GM12878 (cell line): ENCODE measurements at regions not wholly inside any gene's neighbourhood (a gene's known extent, or its start where the extent isn't known, plus 50 kb on each side); places are given as distances from the start of the nearest gene placed in this dataset.

Source experiments
- ATAC-seq: fragments of 200-7000 bp; cut with Tn5 transposase; 3 replicates; pipeline ENCODE4 v1.9.1; 2020; ENCODE audit warnings: mild to moderate bottlenecking, moderate library complexity
- BruUV-seq: library from RNA; stranded (reverse); fragments of 400-500 nt; replicated peaks from 2 replicates; lab custom pipeline; 2021; lab: Mats Ljungman, UMichigan
- CTCF ChIA-PET: fragments of 300-600 bp; sonication (Branson Sonifier 250); formaldehyde crosslinking; extraction: SDS; loops from one replicate; lab custom pipeline; 2021; ENCODE audit warnings: inconsistent platforms; lab: Yijun Ruan, JAX
- POLR2A ChIA-PET: fragments of 350-600 bp; formaldehyde crosslinking; extraction: SDS; loops from one replicate; lab custom pipeline; 2021; ENCODE audit warnings: inconsistent platforms; lab: Charles Lee
- RAD21 ChIA-PET: fragments of 300-600 bp; sonication (Branson Sonifier 250); formaldehyde crosslinking; loops from one replicate; lab custom pipeline; 2023; ENCODE audit warnings: antibody characterized with exemption; ENCODE audit not compliant: unreplicated experiment; lab: Charles Lee
- SMC1A ChIA-PET: fragments of 300-600 bp; sonication (Branson Sonifier 250); formaldehyde crosslinking; loops from one replicate; lab custom pipeline; 2023; ENCODE audit not compliant: unreplicated experiment, uncharacterized antibody; lab: Charles Lee
- DNase-seq: peaks from one replicate; pipeline ENCODE4 v3.0.0-alpha.2; 2011; ENCODE audit warnings: low read depth, low spot score
- FAIRE-seq: peaks from 3 replicates; lab custom pipeline; 2011; peaks lifted over from hg19 to GRCh38; lab: Jason Lieb, UNC
- H2AFZ ChIP-seq: 2 replicates; pipeline ENCODE4 v1.6.0; 2011; ENCODE audit warnings: low read depth, low read length, control low read depth; ENCODE audit not compliant: control insufficient read depth
- H3K27ac ChIP-seq: 2 replicates; pipeline ENCODE4 v1.5.1; 2011; ENCODE audit warnings: control low read depth; ENCODE audit not compliant: control insufficient read depth, insufficient read depth
- H3K27me3 ChIP-seq, 2 experiments: replicated peaks in 1 of 2; 2 replicates each; pipeline versions ENCODE4 v1.6.0 to v1.6.1; 2011; ENCODE audit warnings: low read length in 1 of 2; ENCODE audit not compliant: control insufficient read depth in 2 of 2, insufficient read depth in 2 of 2
- H3K36me3 ChIP-seq, 2 experiments: 2 replicates each; pipeline ENCODE4 v1.5.1; 2011; ENCODE audit warnings: low read length in 1 of 2; ENCODE audit not compliant: control insufficient read depth in 2 of 2, insufficient read depth in 2 of 2
- H3K4me1 ChIP-seq: 2 replicates; pipeline ENCODE4 v1.6.1; 2011; ENCODE audit warnings: mild to moderate bottlenecking, low read length, moderate library complexity, mixed read lengths; ENCODE audit not compliant: control insufficient read depth, insufficient read depth
- H3K4me2 ChIP-seq: 2 replicates; pipeline ENCODE4 v1.6.0; 2011; ENCODE audit warnings: control low read depth; ENCODE audit not compliant: control insufficient read depth, insufficient read depth
- H3K4me3 ChIP-seq: fragments of 200-600 bp; sonication (generic); 2 replicates; pipeline ENCODE4 v1.5.1; 2016
- H3K79me2 ChIP-seq: 2 replicates; pipeline ENCODE4 v1.6.0; 2011; ENCODE audit warnings: low read length; ENCODE audit not compliant: control insufficient read depth, insufficient read depth
- H3K9ac ChIP-seq: 2 replicates; pipeline ENCODE4 v1.8.0; 2011; ENCODE audit warnings: low read length, control low read depth, mixed read lengths; ENCODE audit not compliant: control insufficient read depth, insufficient read depth
- H3K9me3 ChIP-seq: replicated peaks from 3 replicates; pipeline ENCODE4 v1.5.1; 2011; ENCODE audit warnings: mild to moderate bottlenecking, low read length; ENCODE audit not compliant: control insufficient read depth, insufficient read depth
- H4K20me1 ChIP-seq: 2 replicates; pipeline ENCODE4 v1.6.0; 2011; ENCODE audit not compliant: control insufficient read depth, insufficient read depth
- BCLAF1 ChIP-seq: fragments of 450-650 bp; IDR thresholded peaks from 2 replicates; pipeline ENCODE4 v1.6.1; 2017; ENCODE audit warnings: antibody characterized with exemption, mild to moderate bottlenecking, moderate library complexity
- CTCF ChIP-seq, 3 experiments: IDR thresholded peaks in 2 of 3; conservative IDR thresholded peaks in 1 of 3; 2 replicates each; pipeline ENCODE4 v1.5.1; 2011; ENCODE audit warnings: low read depth in 3 of 3, low read length in 3 of 3, mild to moderate bottlenecking in 3 of 3, control low read depth in 2 of 3, moderate library complexity in 2 of 3, inconsistent platforms in 1 of 3, mixed read lengths in 1 of 3; ENCODE audit not compliant: control insufficient read depth in 2 of 3, insufficient read depth in 1 of 3; ENCODE audit errors: extremely low read depth in 1 of 3
- EED ChIP-seq: sonication (generic); IDR thresholded peaks from 2 replicates; pipeline ENCODE4 v1.6.1; 2016; ENCODE audit warnings: antibody characterized with exemption, low read depth
- FOXM1 ChIP-seq: IDR thresholded peaks from 2 replicates; pipeline ENCODE4 v1.6.1; 2012; ENCODE audit warnings: low read depth, mild to moderate bottlenecking, inconsistent platforms, low read length, moderate library complexity
- HCFC1 ChIP-seq: fragments of 150-350 bp; IDR thresholded peaks from 2 replicates; pipeline ENCODE4 v1.6.1; 2014; ENCODE audit warnings: low read length
- IKZF1 ChIP-seq: fragments of 450-650 bp; conservative IDR thresholded peaks from 2 replicates; pipeline ENCODE4 v1.6.1; 2017; ENCODE audit warnings: antibody characterized with exemption, mild to moderate bottlenecking
- MAX ChIP-seq: IDR thresholded peaks from 2 replicates; pipeline ENCODE4 v1.6.1; 2012; ENCODE audit warnings: low read depth, low read length, improper control_type of control experiment
- NBN ChIP-seq: fragments of 450-650 bp; IDR thresholded peaks from 2 replicates; pipeline ENCODE4 v1.6.1; 2016
- RAD21 ChIP-seq: IDR thresholded peaks from 2 replicates; pipeline ENCODE4 v1.6.1; 2011; ENCODE audit warnings: mild to moderate bottlenecking, low read depth, low read length, moderate library complexity; ENCODE audit not compliant: insufficient read depth
- RAD51 ChIP-seq: fragments of 450-650 bp; IDR thresholded peaks from 2 replicates; pipeline ENCODE4 v1.6.1; 2016; ENCODE audit warnings: moderate library complexity, mild to moderate bottlenecking, inconsistent platforms
- REST ChIP-seq: IDR thresholded peaks from 2 replicates; pipeline ENCODE4 v1.6.1; 2012; ENCODE audit warnings: mild to moderate bottlenecking, low read depth, low read length
- RUNX3 ChIP-seq: IDR thresholded peaks from 2 replicates; pipeline ENCODE4 v1.6.1; 2012; ENCODE audit warnings: low read length, inconsistent platforms
- SIX5 ChIP-seq: IDR thresholded peaks from 2 replicates; pipeline ENCODE4 v1.6.1; 2011; ENCODE audit warnings: mild to moderate bottlenecking, low read depth, low read length, moderate library complexity; ENCODE audit not compliant: severe bottlenecking
- SMC3 ChIP-seq: IDR thresholded peaks from 2 replicates; pipeline ENCODE4 v1.6.1; 2011; ENCODE audit warnings: low read length, improper control_type of control experiment, borderline replicate concordance
- TBL1XR1 ChIP-seq: IDR thresholded peaks from 2 replicates; pipeline ENCODE4 v1.6.1; 2012; ENCODE audit warnings: low read depth, low read length, improper control_type of control experiment
- YY1 ChIP-seq: IDR thresholded peaks from 2 replicates; pipeline ENCODE4 v1.6.1; 2011; ENCODE audit warnings: low read depth, mild to moderate bottlenecking, low read length
- ZZZ3 ChIP-seq: IDR thresholded peaks from 2 replicates; pipeline ENCODE4 v1.6.1; 2011; ENCODE audit warnings: low read depth; ENCODE audit not compliant: control insufficient read depth, insufficient read length
- WGBS: methylation state at CpG from one replicate; pipeline ENCODE4 v1.1.6; 2016; ENCODE audit warnings: low lambda C conversion rate; ENCODE audit not compliant: insufficient replicate concordance, insufficient coverage; ENCODE audit errors: missing lambda C conversion rate; 5-methylcytosine and 5-hydroxymethylcytosine counted together
- in situ Hi-C: fragments of 300-500 bp; cut with MboI; formaldehyde crosslinking; loops from 9 replicates; pipeline ENCODE4 v1.14.3; 2018; ENCODE audit warnings: mixed read lengths
- intact Hi-C: fragments of 100-400 bp; cut with micrococcal nuclease; formaldehyde crosslinking; loops from one replicate; pipeline ENCODE4 v1.14.2; 2022; ENCODE audit not compliant: unreplicated experiment

GRCh38 chr4:53908661-53909078 is 155.7 kb downstream of the CHIC2 start:
- intact Hi-C loops, result loop anchor here (1.0 to 5.0 kb wide), 3 partner anchors 201 to 325 kb away; no protein-coding TSS in a partner anchor
- H3K27ac ChIP-seq, result no peak overlapping the region
- H3K4me3 ChIP-seq, result no peak overlapping the region
- ATAC-seq (peak; percentile 83), DNase-seq (peak; percentile 8), FAIRE-seq (peak; percentile 89)
- H3K4me1 ChIP-seq, result no peaks in the 10 kb centered on the region
- in situ Hi-C loops, result no loop called here
- no peaks in the 10 kb centered on the region for H3K36me3 ChIP-seq
- CTCF ChIA-PET, result interaction anchor here (0.7 to 4.6 kb wide), 25 partner anchors 11 to 1305 kb away, joined by 3 to 44 read pairs (median 4); partner anchors contain the start of gene PDGFRA
- 0 out of 2 replicates have a peak overlapping the region, but pooled peaks have one; percentile 42 for H3K4me2 ChIP-seq
- peaks cover 0 to 3% of the 10 kb centered on the region in 2 experiments; a peak in 1 of 4 replicates for H3K27me3 ChIP-seq
- SMC1A ChIA-PET, result interaction anchor here (0.8 to 3.5 kb wide), 13 partner anchors 11 to 896 kb away, joined by 3 to 20 read pairs (median 3); no protein-coding TSS in a partner anchor
- H3K9me3 ChIP-seq, result no peaks in the 10 kb centered on the region
- no peaks in the 10 kb centered on the region for H3K79me2 ChIP-seq
- peak overlapping the region; percentile 28 for H2AFZ ChIP-seq
- no peaks in the 10 kb centered on the region for H4K20me1 ChIP-seq
- no TSS peak for BruUV-seq
- POLR2A ChIA-PET, result no interaction called here
- H3K9ac ChIP-seq, result no peak overlapping the region
- RAD21 ChIA-PET, result interaction anchor here (1.5 to 2.6 kb wide), 5 partner anchors 12 to 893 kb away, joined by 3 to 19 read pairs (median 6); no protein-coding TSS in a partner anchor
- WGBS, result 3% methylated on average over 8 of the region's 8 CpGs
- no peak for TF ChIP-seq IKZF1
- TF ChIP-seq MAX, result no peak
- TF ChIP-seq BCLAF1, result no peak
- no peak for TF ChIP-seq RAD51
- no peak for TF ChIP-seq SIX5
- TF ChIP-seq FOXM1, result no peak
- no peak for TF ChIP-seq HCFC1
- peak; percentile 58 to 71 (median 59); a peak in 5 of 6 replicates for TF ChIP-seq CTCF (IDR thresholded peaks at IDR 0.05 in 2 of 3, conservative IDR thresholded peaks at IDR 0.05 in 1 of 3; ENCODE audit: control insufficient read depth in 2 of 3, extremely low read depth in 1 of 3, insufficient read depth in 1 of 3, low read depth in 3 of 3, low read length in 3 of 3)
- no peak for TF ChIP-seq REST
- TF ChIP-seq SMC3, result peak; percentile 67
- TF ChIP-seq EED, result no peak
- peak; percentile 60 for TF ChIP-seq RAD21
- TF ChIP-seq ZZZ3, result no peak
- no peak for TF ChIP-seq RUNX3
- TF ChIP-seq NBN, result no peak
- no peak for TF ChIP-seq YY1
- TF ChIP-seq TBL1XR1, result no peak
